GM21381 (cell line): ENCODE measurements at regions not wholly inside any gene's neighbourhood (a gene's known extent, or its start where the extent isn't known, plus 50 kb on each side); places are given as distances from the start of the nearest gene placed in this dataset.

ENCODE experiments used
- ATAC-seq: cut with Tn5 transposase; IDR thresholded peaks from one replicate; pipeline ENCODE4 v1.9.1; 2021; ENCODE audit warnings: mild to moderate bottlenecking, moderate library complexity; ENCODE audit not compliant: unreplicated experiment

DNA sequence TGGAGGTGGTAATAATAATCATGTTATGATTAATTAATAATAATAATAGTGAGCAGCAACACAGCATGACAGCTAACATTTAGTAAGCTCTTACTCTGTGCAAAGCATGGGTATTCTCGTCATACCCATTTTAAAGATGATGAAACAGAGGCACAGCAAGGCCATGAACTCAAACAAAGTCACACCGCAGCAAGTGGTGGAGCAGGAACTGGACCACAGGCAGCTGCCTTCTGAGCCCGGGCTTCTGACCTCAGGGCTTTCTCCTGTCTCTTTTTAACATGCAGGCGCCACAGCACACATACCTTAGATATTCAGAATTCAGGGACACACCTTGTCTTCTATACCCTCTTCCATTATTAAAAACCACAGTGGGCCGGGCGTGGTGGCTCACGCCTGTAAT is 50.7 kb upstream of the SPATA12 start:
- ATAC-seq, result no peak

DNA sequence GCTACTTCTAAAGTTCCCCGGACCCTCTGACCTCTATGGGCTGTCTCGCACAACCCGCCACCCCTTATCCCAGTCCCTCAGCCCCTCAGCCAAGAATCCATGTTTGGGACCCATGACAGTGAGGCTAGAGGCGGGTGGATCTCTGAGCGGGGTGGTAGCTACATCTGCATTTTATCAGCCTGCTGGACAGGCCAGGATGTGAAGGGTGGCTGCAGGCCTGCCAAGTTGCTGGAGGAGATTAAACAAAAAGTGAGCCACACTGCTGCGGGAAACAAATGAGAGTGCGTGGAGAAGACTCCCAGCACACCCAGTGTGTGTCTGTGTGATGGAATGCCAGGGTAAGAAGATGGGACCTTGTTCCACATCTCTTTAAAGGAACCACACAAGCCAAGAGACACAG is 51.1 kb upstream of the SPATA12 start:
- no peak for ATAC-seq

DNA sequence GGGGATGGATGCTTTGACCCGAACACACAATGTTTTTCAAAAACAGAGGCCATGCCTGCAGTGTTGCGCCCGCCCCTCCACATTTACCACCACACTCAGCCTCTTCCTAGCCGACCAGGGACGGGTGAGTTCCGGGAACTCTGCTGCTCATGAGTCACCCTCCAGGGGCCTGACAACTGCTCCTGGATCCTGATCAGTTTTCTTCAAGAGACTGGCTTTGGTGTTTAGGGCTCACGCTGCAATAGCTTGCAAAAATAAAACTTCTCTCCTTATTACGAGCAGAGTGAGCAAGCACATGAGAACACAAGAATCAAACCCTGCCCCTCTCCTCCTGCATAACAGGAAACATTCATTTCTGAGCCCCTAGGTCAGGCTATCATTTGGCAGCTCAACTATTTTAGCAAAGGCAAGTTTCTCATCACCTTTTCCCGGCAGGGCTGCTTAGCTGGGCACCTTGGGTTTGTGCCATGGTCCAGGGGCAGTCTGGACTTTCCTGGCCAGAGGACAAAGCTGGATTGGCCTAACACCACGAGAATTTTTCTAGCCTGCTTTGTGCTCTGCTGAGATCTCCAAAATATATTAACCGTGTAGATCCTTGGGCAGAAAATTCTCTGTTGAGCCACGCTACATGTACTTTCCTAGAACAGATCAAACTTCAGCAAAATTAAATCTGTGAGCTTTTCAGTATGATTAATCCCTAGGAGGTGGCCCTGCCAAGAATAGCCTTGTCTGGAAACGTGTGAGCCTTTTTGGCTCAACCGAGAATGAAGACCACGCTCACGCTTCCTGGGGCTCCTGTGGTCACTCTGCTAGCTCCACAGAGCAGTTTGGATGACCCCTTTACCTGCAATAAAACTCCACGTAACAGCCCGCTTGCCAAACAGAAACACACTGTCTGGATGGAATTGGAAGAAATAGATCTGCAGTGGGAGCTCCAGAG is 52.7 kb upstream of the SPATA12 start:
- no peak for ATAC-seq

DNA sequence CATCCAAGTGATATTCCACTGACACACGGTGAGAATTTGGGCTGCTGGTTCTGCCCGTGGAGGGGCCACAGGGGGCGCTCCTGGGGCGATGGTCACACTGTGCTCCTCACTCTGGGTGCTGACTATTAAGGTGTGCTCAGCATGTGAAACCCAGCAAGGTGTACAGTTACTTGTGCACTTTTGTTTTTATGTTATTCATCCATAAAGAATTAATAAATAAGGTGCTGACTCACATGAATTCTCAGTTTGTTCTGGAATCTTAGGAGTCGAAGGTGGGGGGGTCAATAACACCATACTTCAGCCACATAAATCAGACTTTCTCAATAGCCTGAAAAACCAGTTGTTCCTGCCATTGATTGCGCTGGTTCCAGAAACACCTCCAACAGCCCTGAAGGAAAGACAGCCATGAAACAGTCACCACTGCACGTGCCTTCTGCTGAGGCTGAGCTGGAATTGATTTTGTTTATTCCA is 53.5 kb upstream of the SPATA12 start:
- no peak for ATAC-seq

DNA sequence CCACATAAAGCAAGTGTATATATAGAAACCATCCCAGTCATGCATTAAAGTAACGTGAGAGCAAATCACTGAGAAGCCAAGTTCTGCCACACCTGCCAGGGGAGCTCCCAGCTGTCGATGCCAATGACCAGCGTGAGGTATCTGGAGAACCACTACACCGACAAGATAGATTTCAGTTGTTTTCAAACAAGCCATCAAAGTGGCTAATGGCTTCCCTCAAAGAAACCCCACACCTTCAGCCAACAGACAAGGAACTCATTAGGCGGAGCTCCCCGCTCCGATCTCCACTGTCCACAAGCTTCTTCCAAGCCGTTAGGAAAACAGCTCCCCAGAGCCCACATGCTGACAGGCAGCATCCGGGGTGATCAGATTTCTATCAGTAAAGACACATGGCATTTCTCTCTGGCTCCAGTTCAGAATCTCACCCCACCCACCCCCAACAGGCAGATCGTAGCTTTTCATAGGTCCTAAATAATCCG is 54.2 kb upstream of the SPATA12 start:
- no peak for ATAC-seq

DNA sequence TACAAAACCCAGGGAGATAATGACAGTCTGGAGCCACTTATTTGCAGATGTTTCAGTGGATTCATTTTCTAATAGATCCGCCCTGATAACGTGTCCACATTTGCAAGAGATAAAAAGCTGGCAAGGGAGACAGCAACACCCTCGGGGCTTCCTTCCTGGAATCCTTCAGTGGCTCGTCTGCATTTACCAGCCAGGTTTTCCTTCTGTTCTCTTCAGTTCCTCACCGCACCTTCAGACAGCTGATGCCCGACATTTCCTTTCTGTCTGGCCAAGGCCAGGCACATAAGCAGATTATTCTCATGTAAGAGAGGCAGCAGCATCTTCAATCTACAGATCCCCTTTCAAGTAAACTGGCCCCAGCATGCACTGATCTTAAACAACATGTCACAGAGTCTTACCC is 56.2 kb upstream of the SPATA12 start:
- no peak for ATAC-seq

DNA sequence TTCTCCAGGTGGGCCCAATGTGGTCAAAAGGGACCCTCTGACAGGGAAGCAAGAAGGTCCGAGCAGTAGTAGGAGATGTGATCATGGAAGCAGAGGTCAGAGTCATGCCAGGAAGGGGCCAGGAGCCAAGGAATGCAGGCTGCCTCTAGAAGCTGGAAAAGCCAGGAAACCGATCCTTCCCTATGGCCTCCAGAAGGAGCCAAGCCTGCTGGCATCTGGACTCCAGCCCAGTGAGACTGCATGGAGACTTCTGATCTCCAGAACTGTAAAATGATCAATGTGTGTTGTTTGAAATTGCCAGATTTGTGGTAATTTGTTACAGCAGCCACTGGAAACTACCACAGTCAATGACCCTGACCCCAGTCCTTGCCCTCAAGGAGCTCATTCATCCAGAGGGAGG is 56.8 kb upstream of the SPATA12 start:
- no peak for ATAC-seq

DNA sequence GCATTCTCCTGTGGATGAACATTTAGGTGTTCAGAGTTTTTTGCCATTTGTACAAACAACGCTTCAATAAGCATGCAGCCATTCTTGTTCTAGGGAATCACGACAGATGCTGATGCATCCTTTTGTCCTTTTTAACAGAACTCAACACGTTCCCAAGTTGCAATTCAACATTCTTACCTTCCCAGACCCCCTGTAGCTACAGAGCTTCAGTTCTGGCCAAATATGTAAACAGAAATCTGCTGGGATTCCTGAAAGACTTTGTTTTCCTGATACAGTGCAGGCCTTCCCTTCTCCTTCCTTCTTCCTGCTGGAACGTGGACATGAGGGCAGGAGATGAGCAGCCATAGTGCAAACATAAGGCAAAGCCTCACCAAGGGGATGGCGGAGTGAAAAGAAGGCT is 59.1 kb upstream of the SPATA12 start:
- no peak for ATAC-seq

DNA sequence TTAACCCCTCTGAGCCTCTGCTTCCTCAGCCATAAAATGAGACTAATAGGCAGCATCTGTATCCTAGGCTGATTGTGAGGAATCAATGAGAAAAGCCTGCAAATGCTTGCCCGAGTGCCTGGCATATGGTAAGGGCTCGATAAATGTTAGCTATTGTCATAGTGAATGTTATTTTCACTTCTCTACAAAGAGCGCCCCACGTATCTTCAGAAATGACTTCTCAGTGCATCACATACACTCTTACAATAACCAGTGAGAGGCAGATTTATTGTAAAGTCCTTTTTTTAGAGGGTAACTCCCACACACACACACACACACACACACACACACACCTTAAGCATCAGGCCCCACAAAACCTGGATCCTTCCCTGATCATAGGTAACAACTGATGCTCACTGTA is 60.5 kb upstream of the SPATA12 start:
- no peak for ATAC-seq

DNA sequence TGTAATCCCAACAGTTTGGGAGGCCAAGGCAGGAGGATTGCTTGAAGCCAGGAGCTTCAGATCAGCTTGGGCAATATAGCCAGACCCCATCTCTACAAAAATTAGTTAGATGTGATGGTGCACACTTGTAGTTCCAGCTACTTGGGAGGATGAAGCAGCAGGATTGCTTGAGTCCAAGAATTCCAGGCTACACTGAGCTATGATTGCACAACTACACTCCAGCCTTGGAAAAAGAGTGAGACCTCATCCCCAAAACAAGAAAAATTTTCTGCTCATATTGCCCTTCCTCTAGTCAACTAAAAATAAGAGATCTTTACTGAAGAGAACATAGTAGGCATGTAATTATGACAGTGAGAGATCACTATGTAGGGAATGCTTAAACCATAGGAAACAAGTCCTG is 60.9 kb upstream of the SPATA12 start:
- ATAC-seq, result no peak

DNA sequence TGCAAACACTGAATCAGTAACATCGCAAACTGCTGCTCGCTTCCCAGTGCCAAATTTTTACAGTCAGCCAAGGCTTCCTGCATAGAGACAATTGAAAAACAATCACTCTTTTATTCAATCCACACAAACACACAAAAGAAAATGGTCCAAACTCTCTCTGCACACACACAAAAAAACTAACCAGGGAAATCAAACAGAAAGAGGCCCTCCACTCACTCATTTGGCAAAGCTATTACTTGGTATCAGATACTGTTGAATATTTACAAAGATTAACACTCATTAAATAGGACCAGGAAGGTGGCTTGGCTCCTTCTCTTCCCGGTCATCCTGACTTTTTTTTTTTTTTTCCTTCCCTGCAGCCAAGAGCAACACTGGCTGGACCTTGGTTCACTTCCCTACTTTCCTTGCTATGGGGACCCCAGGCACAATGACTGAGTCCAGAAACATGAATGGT is 62.4 kb upstream of the SPATA12 start:
- no peak for ATAC-seq

DNA sequence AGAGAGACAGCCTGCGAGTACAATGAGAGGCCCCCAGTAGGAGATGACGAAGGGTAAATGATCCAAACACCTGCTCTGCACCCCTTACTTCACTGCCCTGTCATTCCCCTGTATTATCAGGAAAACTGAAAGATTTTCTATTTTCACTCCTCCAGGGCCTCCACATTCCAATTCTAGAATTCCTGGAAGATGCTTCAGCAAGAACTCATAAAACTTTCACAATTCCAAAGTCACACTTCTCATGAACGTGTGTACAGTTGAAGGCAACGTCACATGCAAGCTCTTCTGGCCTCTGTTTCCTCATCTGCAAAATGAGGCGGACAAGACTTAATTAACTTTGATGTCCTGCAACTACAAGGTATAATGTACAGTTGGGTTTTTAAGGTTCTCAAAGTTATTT is 62.8 kb upstream of the SPATA12 start:
- ATAC-seq, result no peak

DNA sequence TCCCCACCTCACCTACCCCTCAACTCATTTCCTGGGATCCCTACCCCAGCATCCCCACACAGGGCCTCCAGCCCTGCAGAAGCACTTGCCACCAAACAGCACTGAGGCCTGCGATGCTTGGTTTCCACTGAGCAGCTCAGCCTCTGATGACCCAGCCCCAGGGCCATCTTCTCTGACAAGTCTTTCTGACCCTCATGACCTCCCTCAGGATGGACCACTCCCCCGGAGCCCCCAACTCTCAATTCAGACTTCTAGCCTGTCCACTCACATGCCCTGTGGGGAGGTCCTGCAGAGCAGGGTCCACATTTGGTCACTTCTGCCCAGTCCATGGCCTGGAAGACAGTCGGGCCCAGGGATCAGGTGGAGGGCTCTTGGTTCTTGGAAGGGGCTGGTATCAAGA is 63.4 kb upstream of the SPATA12 start:
- ATAC-seq, result no peak

DNA sequence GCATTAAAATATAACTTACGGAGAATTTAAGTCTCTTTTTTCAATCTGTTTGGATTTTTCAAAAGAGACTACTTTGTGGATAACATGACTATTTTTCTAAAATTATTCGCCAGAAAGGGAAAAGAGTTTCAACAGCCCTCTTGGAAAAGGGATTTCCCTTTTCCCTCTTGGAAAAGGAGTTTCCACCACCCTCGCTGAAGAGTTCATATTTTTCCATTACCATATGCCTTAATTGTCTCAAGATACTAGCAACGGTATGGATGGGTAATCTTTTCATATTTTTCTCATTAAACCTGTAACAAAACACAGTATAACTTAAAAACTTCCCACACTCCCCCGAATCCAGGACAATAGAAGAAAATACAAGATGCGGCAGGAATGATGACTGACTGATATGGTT is 66.1 kb upstream of the SPATA12 start:
- no peak for ATAC-seq

DNA sequence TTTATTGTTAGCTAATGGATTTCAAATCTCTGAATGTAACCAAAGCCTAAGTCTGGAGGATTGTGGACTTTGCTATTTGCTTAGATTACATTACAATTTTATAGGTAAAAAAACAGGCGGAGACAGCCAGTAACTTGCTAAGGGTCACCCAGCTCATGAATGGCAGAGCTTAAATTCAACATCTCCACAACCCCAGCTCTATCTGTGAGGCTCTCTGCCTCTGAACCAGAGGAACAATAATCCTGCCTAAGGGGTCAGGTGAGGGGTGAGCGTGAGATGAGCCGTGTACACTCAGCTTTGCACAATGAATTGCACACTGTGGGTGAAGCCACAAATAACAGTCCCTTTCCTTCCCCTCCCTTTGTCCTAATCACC is 69.8 kb upstream of the SPATA12 start:
- no peak for ATAC-seq

DNA sequence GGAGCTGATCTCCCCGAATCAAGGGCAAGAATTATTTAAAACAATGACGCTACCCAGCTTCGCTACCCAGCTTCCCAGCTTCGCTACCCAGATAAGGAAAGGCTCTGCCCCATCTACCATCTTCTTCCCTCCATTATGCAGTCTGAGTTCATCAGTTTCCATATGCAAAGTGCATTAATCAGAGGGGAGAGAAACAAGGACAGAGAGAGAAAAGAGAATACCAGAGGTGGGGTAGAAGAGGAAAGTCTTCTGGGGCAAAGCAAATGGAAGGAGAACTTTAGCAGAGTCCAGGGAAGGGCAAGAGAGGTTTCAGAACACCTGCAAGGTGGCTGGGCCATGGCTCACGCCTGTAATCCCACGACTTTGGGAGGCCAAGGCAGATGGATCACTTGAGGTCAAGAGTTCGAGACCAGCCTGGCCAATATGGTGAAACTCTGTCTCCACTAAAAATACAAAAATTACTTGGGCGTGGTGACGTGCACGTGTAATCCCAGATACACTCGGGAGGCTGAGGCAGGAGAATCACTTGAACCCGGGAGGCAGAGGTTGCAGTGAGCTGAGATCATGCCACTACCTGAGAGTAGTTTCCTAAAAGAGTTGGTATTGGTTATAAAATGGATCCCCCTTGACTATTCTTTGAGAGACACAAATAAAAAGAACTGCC is 70.4 kb upstream of the SPATA12 start:
- ATAC-seq, result no peak

DNA sequence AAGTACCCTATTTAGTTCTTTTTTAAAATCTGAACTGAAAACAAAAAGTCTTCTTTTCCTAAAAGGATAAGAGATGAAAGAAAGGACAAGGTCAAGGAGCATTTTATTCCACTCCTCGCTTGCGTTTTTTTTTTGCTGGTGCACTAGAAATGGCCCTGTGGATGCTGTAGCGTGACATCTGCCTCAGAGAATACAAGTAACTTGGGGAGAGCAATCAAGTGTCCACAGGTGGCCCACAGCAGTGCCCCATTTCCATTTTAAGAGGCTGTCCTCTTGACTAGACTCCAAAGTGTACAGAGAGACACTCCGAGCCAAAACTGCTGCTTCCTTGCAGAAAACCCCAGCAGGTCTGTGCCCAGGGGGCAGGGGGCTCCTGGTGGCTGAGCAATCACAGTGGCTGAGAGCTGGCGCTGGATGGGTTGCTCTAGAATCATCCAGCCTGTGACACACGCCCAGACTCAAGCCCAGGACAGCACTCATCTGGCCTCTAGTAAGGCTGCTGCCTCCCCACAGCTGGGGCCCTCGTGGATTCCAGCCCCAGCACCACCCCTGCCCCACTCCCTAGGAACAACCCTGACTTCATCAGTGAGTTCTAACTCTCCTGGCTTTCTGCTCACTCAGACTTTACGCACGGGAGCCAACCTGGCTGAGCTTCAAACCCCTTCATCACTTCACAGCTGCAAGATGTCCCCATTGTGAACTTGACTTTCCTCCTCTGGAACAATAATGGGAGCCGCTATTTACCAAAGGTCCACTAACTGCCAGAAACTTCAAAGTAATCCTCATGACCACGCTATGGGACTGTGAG is 71.1 kb upstream of the SPATA12 start:
- no peak for ATAC-seq

DNA sequence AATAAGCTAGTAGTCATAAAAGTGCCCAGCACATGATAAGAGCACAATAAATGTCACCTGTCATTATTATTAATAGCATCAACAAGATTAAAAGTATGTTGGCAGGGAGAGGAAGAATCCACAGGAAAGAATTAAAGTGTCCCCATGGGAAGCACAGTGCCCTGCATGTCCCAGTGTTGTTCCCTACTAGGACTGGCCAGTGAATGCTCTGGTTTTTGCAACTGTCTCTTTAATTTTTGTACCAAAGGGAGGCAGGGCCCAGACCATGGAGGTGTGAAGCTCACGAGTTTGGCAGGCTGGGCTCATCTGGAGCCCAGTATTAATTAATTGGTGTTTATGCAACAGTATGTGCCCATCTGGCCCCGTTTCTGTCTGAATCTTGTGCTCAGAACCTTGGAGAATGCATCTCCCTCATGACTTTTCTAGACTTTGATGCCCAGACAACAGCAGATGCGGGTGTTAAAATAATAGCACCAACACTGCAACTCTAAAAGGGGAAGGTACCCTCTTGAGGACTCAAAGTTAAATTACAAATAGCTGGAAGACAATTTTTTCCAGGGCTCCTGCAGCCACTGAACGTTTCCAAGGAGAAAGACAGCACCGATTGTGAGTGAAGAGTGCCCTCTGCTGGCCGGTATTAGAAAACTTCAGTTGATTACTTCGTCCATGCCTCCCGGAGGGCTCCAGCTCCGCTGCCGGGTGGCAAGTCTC is 71.9 kb upstream of the SPATA12 start:
- no peak for ATAC-seq

DNA sequence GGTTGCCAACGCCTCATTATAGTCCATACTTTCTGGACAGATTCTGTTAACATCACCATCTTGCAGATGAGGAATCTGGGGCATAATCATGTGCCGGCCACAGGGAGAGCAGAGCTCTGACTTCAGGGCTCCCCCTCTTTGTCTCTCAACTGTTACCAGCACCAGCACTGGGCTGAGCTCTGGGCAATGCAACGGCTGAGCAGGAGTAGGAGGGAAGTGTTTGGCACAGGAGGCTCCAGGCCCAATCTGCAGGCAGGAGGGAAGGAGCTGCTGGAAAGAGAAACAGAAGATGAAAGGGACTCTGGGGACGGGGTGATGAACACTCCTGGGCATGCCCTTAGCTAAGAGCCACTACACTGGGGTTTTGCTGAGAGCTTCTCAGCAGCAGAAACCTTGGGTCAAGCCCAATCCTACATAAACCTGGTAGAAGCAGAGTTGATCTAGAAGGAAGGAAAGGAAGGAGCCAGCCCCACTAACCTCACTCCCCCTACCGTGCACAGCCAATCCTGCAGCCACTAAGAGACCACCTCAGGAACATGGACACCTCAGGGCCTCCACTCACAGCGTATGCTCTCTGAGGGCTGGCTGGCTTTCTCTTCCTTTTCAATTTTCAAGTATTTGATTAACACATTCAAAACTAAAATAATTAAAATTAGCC is 73.1 kb upstream of the SPATA12 start:
- ATAC-seq, result no peak

DNA sequence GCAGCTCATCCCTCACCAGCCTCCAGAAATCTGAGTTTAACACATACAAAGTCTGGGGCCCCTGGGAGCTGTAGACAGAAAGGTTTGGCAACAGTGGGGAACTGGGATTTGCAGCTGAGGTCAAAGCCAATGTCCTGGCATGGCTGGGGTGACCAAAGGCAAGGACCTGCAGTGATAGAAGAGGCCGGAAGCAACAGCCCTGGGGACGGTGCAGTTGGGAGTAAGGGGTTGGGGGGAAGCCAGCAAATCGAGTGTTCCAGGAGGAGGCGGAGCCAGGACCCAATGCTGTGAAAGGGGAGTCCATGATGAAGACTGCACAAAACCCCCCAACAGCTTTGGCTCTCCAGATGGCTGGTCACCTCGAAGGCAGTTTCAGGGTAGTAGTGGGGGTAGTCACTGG is 74.1 kb upstream of the SPATA12 start:
- ATAC-seq, result no peak
